ENCODE measurements at regions not wholly inside any gene's neighbourhood (a gene's known extent, or its start where the extent isn't known, plus 50 kb on each side); places are given as distances from the start of the nearest gene placed in this dataset.
A peak's percentile ranks its signal among the peaks of the same experiment; 100 is the strongest.

GRCh38 chr20:11553603-11554002 is 364.1 kb upstream of the BTBD3 start:
- Histone ChIP-seq H3K36me3 (ENCODE audit: control insufficient read depth, insufficient read depth, low read length) (no peaks in the 10 kb centered on the region), H3K27ac (ENCODE audit: low read length) (no peak overlapping the region), H3K4me3 (ENCODE audit: low read depth in 2 of 2, low read length in 2 of 2) (no peak overlapping the region), H3K27me3 (ENCODE audit: control insufficient read depth, insufficient read depth, low read length) (no peaks in the 10 kb centered on the region), H3K9me3 (ENCODE audit: control insufficient read depth, insufficient read depth, low read depth, low read length) (no peaks in the 10 kb centered on the region), H3K4me1 (ENCODE audit: control insufficient read depth, insufficient read depth, low read length) (no peaks in the 10 kb centered on the region)
- ChIA-PET CTCF (no interaction called here), POLR2A (no interaction called here)
- no TSS peak for BruUV-seq (replicated peaks)
- intact Hi-C loops (cut with micrococcal nuclease; ENCODE audit: unreplicated experiment): no loop called here
- ATAC-seq (peak; percentile 76; the same call in 1 of the 2 replicates), DNase-seq (ENCODE audit: low read depth, low spot score) (no peak)
- in situ Hi-C loops (cut with HindIII; ENCODE audit: low pct_unique_long_range_greater_than_20kb, low sequenced_read_pairs): no loop called here
- TF ChIP-seq TCF7L2 (IDR thresholded peaks at IDR 0.05; ENCODE audit: low read depth, low read length) (no peak), CTCF (IDR thresholded peaks at IDR 0.05) (peak; percentile 62)

- no peak for ATAC-seq
- Histone ChIP-seq H3K27me3 (ENCODE audit: control insufficient read depth, insufficient read depth, low read length) (no peaks in the 10 kb centered on the region), H3K27ac (ENCODE audit: low read length) (no peak overlapping the region), H3K4me1 (ENCODE audit: control insufficient read depth, insufficient read depth, low read length) (no peaks in the 10 kb centered on the region), H3K4me3 (ENCODE audit: low read depth in 2 of 2, low read length in 2 of 2) (no peak overlapping the region), H3K36me3 (ENCODE audit: control insufficient read depth, insufficient read depth, low read length) (no peaks in the 10 kb centered on the region), H3K9me3 (ENCODE audit: control insufficient read depth, insufficient read depth, low read depth, low read length) (no peaks in the 10 kb centered on the region)
- POLR2A ChIA-PET: no interaction called here
- intact Hi-C loops (cut with micrococcal nuclease; ENCODE audit: unreplicated experiment): no loop called here
- no peak for DNase-seq (ENCODE audit: low read depth, low spot score)
- in situ Hi-C loops (cut with HindIII; ENCODE audit: low pct_unique_long_range_greater_than_20kb, low sequenced_read_pairs): no loop called here
- CTCF ChIA-PET: no interaction called here
- no TSS peak for BruUV-seq (replicated peaks)
- no peak for TF ChIP-seq REST (IDR thresholded peaks at IDR 0.05; ENCODE audit: insufficient read depth in 1 of 2, low read depth in 2 of 2, low read length in 1 of 2)
- no peak for TF ChIP-seq TCF7L2 (IDR thresholded peaks at IDR 0.05; ENCODE audit: low read depth, low read length)
- no peak for TF ChIP-seq CTCF (IDR thresholded peaks at IDR 0.05)
- TF ChIP-seq SIN3A (IDR thresholded peaks at IDR 0.05; ENCODE audit: borderline replicate concordance, insufficient read depth, low read depth, low read length): no peak
- no peak for TF ChIP-seq POLR2AphosphoS5 (IDR thresholded peaks at IDR 0.05; ENCODE audit: low read depth, low read length)
Observed at GRCh38 chr20:11555510-11555909, 362.2 kb upstream of the BTBD3 start.

- Histone ChIP-seq H3K27ac (ENCODE audit: low read length) (no peak overlapping the region), H3K36me3 (ENCODE audit: control insufficient read depth, insufficient read depth, low read length) (no peaks in the 10 kb centered on the region), H3K4me1 (ENCODE audit: control insufficient read depth, insufficient read depth, low read length) (no peaks in the 10 kb centered on the region), H3K9me3 (ENCODE audit: control insufficient read depth, insufficient read depth, low read depth, low read length) (no peaks in the 10 kb centered on the region), H3K27me3 (ENCODE audit: control insufficient read depth, insufficient read depth, low read length) (no peaks in the 10 kb centered on the region), H3K4me3 (ENCODE audit: low read depth in 2 of 2, low read length in 2 of 2) (no peak overlapping the region)
- intact Hi-C loops (cut with micrococcal nuclease; ENCODE audit: unreplicated experiment) (no loop called here), in situ Hi-C loops (cut with HindIII; ENCODE audit: low pct_unique_long_range_greater_than_20kb, low sequenced_read_pairs) (no loop called here)
- TF ChIP-seq REST (IDR thresholded peaks at IDR 0.05; ENCODE audit: insufficient read depth in 1 of 2, low read depth in 2 of 2, low read length in 1 of 2): no peak
- TF ChIP-seq TCF7L2 (IDR thresholded peaks at IDR 0.05; ENCODE audit: low read depth, low read length): no peak
- TF ChIP-seq POLR2AphosphoS5 (IDR thresholded peaks at IDR 0.05; ENCODE audit: low read depth, low read length): no peak
- no peak for TF ChIP-seq CTCF (IDR thresholded peaks at IDR 0.05)
- TF ChIP-seq SIN3A (IDR thresholded peaks at IDR 0.05; ENCODE audit: borderline replicate concordance, insufficient read depth, low read depth, low read length): no peak
- ChIA-PET POLR2A (no interaction called here), CTCF (no interaction called here)
- no peak for DNase-seq (ENCODE audit: low read depth, low spot score)
- BruUV-seq (replicated peaks): no TSS peak
- ATAC-seq: no peak
Observed at GRCh38 chr20:11556410-11556809, 361.3 kb upstream of the BTBD3 start.

Data from Panc1 (cell line).